HG02798 (cell line): ENCODE measurements at regions not wholly inside any gene's neighbourhood (a gene's known extent, or its start where the extent isn't known, plus 50 kb on each side); places are given as distances from the start of the nearest gene placed in this dataset.

Experiments
- ATAC-seq: cut with Tn5 transposase; IDR thresholded peaks from one replicate; pipeline ENCODE4 v1.9.1; 2021; ENCODE audit warnings: mild to moderate bottlenecking; ENCODE audit not compliant: unreplicated experiment, poor library complexity

- no peak for ATAC-seq
Observed at GRCh38 chr4:154107337-154107736, 318.5 kb upstream of the SFRP2 start.

DNA sequence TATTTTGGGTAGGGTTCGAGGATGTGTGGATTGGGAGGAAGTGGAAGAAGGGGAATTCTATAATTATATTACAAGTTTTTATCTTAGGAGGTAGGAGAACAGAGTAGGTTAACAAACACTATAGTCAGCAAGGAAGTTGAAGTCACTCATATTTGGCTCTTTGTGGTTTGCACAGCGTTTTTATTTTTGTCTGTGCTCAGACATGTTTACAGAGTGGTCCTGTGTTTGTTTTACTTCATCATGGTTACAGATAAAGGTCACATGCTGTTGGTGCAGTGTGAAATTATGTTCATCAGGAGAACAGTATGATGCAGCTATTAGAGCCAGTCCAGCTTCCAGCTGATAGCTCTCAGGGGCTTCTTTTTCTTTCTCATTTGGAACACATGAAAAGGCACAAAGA, 299.9 kb upstream of the SFRP2 start:
- no peak for ATAC-seq

DNA sequence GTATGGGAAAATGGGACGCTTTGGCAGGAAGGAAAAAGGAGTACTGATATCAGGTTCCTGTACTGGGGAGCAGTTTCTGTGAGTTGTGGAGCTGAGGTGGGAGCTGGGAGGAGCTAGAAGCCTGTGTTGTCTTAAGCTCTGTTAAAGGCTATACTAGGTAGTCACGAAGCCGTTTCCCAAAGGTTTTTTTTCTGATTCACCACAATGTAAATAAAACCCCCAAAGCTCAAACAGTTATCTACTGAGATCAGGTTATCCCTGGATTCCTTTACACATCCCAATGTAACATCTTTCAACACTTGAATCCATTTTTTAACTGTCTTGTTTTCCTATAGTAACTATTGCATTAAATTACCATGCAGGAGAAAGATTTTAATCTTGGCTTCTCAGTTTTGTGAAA, 297.4 kb upstream of the SFRP2 start:
- no peak for ATAC-seq

DNA sequence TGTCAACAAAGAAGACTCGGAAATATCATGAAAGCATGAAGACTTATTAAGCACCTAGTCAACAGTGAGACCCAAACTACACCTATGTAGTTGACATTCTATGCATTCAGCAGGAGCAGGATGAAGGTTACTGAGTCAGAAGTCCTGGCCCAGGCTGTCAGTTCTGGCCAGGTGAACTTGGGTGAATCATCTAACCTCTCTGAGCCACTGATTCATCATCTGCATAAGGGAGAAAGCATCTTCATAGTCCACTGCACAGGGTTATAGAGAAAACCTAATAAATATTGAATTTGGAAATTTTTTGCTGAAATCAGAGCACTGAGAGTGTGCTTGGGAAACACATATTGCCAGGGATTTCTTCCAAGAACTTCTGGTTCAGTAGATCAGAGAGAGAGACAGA, 296.0 kb upstream of the SFRP2 start:
- ATAC-seq, result no peak

DNA sequence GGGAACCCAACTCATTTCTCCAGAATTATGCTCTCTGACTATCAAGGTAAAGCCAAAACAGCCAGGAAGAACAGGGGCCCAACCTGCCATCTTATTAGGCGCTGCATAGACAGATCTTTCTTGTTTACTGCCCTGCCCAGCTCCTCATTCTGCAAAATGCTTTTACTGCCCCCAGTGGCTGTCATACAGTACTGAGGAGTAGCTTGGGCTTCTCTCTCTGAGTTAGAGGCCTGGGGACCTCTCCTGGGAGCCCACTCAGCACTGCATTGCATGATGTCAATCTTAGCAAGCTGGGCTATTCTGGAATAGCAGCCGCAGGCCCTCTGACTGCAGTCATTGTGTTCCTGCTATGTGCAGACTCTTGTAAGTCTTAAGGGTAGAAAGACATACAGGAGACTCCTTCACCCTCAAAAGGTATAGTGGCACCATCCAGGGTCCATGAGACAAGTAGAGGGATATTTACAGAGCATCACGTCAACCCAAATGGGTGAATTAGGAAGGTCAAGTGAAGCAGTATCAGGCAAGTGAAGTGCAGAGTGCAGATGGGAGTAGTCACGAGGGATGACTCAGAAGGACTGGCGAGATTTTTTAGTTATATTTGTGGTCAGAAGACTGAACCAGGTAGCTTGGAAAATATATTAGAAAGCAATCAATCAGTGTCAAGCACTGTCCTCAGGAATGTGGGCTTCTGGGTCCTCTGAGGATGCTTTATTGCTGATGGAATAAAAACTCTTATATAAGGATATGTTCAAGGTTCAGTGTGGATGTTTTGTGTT, 294.1 kb upstream of the SFRP2 start:
- ATAC-seq, result no peak

- no peak for ATAC-seq
Observed at GRCh38 chr4:154081391-154081790, 292.5 kb upstream of the SFRP2 start.

GRCh38 chr4:154078504-154079350, 289.8 kb upstream of the SFRP2 start:
- ATAC-seq, result no peak

- ATAC-seq, result no peak
Observed at GRCh38 chr4:154076921-154077320, 288.0 kb upstream of the SFRP2 start.

DNA sequence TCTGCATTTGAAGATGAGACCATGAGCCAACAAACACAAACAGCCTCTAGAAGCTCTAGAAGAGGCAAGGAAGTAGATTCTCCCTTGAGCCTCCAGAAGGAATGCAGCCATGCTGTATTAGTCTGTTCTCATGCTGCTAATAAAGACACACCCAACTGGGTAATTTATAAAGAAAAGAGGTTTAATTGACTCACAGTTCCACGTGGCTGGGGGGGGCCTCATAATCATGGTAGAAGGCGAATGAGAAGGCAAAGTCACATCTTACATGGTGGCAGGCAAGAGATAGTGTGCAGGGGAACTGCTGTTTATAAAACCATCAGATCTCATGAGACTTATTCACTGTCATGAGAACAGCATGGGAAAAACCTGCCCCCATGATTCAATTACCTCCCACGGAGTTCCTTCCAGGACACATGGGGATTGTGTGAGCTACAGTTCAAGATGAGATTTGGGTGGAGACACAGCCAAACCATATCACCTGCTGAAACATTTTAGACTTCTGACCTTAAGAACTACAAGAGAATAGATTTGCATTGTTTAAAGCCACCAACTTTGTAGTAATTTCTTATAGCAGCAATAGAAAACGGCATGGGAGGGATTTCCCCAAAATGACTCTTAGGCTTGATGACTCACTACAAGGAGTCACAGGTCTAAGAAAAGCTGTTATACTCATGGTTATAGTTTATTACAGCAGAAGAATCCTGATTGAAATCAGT, 284.4 kb upstream of the SFRP2 start:
- ATAC-seq, result peak; percentile 70

DNA sequence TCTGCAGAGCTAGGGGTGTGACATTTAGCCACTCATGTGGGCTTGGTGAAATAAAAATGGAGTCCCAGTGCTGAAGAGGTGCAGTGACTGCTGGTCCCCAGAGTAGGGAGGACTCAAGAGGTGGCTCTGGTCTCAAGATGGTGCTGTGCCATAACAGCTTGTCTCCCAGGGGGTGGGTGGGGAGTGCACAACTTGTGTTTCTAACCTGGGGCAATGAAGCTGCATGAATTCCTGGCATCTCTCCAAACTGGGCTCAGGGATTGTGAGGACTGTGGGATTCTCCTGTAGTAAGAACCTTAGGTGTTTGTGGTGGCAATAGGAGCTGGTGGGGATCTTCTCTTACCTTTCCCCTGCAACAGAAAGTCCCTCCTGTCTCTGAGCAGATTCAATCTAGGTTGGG, 278.9 kb upstream of the SFRP2 start:
- no peak for ATAC-seq

GRCh38 chr4:154065368-154065767, 276.5 kb upstream of the SFRP2 start:
- ATAC-seq, result no peak

GRCh38 chr4:154064244-154064643, 275.4 kb upstream of the SFRP2 start:
- no peak for ATAC-seq

GRCh38 chr4:154049457-154050181, 260.7 kb upstream of the SFRP2 start:
- no peak for ATAC-seq

DNA sequence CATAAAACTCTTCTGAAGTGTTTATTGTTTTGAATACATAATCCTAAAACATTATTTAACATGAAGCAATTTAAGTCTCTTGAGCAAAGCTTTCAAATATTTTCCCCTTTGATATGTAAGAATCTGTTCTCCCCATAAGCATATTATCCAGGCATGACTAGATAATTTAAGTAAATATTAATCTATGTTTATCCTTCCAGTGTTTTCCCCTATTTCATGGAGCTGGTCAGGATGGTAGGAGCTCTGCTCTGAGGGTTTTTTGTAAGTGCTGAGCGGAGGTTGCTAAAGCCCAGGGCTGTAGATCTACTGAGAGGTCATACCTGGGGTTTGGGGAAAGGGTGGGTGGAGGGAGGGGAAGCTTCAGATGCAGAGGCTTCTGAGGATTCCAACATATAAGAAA, 258.9 kb upstream of the SFRP2 start:
- no peak for ATAC-seq

DNA sequence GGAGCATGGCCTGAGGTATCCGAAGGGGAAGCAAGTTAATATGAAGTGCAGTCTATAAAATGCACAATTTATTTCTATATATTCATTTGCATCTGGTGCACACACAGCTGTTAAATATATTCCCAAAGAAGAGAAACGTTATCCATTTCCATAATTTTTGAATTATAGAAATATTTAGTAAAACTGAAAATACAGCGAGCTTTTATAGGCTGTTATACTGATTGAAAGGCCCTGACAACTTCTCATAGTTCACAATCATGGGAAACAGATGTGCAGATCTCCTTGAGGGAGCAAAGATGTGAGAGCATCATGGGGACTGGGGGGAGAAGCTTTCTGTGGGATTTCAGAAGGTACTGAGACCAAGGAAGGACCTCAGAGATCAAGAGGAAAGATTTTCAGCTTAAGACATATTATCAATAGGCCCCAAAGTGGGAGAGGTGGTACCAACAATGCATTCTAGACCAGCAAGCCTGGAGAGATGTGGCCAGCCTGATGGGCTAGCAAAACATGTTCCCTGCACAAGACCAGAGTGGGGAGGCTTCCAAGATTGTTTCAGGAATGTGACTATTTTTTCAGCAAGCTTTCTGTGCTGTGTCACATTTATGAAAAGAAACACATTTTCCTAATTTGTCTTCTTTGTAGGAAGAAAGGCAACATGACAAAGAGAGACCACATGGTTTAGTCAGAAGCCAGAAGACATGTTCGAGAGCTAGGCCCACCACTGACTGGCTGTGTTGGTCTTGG, 256.0 kb upstream of the SFRP2 start:
- no peak for ATAC-seq

DNA sequence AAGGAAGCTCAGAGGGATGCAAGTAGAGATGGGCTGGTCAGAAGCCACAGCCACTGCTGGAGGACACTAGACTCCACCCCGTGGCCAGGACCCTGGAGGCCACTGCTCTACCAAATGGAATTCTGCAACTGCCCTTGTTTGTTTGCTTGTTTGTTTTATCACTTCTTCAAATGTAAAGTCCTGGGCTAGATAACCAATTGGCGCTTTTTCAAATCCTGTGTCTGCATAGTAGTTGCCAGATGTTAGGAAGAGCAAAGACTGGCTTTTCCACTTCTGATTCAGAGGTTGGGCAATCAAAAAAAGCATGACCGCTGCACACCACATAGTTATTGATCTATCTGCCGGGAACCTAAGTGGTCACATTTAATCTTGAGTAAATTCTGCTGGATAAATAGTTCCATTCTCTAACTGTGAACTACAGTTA, 255.2 kb upstream of the SFRP2 start:
- ATAC-seq, result no peak

GRCh38 chr4:154041640-154042039, 252.8 kb upstream of the SFRP2 start:
- no peak for ATAC-seq

DNA sequence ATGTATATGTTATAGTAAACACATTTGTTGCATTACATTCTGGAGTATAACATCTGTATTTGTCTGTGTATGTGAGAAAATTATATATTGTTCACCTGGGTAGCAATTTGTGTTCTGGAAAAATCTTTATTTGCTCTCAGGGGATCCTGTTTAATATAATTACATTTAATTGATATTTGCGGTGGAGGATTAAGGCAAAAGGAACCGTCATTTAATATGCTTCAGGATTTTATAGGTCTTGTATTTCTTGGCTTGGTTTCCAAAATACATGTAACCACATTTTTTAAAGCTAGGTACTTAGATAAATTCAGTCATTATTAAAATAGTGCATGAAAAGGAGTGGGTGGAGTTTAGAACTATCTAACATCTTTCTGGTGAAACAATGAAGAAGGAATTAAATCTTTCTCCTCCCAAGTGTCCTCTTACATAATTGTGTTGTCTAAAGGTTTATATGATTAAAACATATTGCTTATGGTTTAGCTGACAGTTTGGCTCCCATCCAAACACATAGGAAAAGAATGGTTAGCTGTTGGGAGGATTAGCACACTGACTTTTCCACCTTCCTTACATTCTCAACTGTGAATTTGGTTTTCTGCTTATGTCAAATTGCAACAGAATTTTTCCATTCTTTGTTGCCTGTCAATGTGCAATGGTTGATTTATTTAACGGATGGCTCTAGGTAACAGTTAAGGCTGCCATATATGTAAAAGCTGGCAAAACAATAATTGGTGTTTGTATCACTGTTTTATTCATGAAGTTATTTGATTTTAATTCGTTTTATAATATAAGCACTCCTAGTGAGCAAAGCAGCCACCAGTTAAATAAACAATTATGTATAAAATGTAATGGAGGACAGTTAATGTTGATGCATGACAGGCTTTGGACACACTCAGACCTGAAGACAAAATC, 250.8 kb upstream of the SFRP2 start:
- no peak for ATAC-seq

GRCh38 chr4:154036856-154037255, 248.0 kb upstream of the SFRP2 start:
- ATAC-seq, result no peak
